ENCODE measurements at regions not wholly inside any gene's neighbourhood (a gene's known extent, or its start where the extent isn't known, plus 50 kb on each side); places are given as distances from the start of the nearest gene placed in this dataset.
"Not testable (repeated sequence)": the region's sequence is repeated elsewhere in the genome, so short reads cannot be mapped to it uniquely, and the experiment has no call there.

DNA sequence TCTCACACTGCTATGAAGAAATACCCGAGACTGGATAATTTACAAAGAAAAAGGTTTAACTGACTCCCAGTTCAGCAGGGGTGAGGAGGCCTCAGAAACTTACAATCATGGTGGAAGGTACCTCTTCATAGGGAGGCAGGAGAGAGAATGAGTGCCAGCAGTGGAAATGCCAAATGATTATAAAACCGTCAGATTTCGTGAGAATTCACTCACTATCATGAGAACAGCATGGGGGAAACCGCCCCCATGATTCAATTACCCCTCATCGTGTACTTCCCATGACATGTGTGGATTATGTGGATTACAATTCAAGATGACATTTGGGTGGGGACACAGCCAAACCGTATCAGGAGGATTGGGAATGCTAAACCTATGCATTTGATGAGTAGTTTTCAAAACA lies 380.3 kb upstream of the SPHKAP start:
- no peak for DNase-seq

DNA sequence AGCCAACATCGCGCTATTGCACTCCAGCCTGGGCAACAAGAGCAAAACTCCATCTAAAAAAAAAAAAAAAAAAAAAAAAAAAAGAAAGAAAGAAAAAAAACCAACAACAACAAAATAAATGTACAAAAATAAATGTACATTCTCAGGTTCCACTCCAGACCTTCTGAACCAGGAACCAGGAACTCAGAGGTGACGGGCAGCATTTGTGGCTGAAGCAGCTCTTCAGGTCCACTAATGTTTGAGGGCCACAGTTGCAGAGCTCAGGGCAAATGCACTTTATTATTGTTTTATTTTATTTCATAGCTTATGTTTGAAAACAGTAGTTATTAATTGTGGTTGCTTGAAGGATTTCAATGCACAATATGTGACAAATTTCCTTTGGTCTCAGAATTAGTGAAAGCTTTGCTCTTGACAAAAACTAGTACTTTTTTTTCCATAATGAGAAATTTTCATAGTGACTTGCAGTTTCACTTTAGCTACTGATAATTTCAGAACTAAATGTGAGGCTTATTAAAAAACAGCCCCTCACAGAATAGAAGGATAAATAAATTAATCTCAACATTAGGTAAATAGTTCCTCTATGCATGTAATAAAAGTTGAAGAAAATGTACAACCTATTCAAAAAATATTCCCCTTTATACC lies 378.4 kb upstream of the SPHKAP start:
- DNase-seq, result no peak

- no peak for DNase-seq
Observed at GRCh38 chr2:228556717-228557116, 375.2 kb upstream of the SPHKAP start.

DNA sequence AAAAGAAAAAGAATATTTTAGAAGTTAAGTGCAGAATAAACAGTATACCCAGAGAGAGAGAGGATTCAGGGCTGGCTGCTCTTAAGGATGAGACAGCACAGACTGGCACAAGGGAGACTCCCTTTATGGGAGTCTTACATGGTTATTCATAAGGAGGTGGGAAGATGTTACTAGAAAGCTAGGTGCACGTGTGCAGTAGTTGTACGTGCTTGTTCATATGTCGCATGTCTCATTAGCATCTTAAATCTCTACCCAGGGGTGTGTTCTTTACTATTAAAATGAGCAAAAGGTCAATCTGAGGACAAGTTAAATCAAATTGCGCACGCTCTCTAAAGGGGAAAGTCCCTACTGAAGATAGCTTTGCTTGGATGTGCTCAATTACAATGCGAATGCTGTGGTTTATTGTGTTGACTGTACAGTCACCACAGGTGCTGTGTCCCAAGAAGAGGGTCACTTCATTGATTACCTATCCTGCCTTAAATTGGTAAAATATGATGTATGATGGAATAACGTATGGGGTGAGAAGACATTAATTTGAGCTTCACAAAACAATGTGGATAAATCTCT lies 368.0 kb upstream of the SPHKAP start:
- DNase-seq, result no peak

DNA sequence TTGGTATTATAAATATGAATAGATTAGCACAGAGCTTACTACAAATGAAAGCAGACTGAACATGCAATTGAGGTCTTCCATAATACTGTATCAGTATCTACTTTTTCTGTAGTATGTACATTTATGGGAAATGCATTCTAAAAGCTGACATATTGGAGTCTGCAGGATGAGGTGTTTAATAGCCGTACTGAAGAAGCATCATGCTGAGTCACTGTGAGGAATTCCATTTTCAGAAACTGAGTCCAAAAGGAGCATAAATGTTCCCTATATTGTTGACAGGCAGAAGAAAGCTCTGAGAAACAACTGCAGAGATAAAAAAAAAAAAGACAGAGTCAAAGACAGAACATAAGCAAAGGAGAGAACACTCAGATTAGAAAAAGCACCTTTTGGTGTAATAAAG lies 366.7 kb upstream of the SPHKAP start:
- DNase-seq, result no peak

DNA sequence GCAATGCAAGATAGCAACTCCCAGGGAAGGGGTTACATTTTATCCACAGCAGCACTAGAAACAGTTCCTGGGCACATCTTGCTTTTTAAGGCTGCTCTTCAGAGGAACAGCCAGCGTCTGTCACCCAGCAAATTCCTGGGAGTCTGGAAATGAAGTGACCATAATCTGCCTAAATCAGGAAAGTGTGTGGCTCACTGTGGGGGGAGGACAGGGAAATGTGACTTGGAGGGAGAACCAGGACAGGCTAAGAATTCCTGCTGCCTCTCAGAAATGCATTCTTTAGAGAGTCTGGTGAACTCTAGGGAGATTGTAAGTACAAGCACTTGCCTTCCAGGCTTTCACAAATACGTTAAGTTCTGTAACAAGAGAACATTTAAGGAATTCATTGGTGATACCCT lies 364.3 kb upstream of the SPHKAP start:
- no peak for DNase-seq

DNA sequence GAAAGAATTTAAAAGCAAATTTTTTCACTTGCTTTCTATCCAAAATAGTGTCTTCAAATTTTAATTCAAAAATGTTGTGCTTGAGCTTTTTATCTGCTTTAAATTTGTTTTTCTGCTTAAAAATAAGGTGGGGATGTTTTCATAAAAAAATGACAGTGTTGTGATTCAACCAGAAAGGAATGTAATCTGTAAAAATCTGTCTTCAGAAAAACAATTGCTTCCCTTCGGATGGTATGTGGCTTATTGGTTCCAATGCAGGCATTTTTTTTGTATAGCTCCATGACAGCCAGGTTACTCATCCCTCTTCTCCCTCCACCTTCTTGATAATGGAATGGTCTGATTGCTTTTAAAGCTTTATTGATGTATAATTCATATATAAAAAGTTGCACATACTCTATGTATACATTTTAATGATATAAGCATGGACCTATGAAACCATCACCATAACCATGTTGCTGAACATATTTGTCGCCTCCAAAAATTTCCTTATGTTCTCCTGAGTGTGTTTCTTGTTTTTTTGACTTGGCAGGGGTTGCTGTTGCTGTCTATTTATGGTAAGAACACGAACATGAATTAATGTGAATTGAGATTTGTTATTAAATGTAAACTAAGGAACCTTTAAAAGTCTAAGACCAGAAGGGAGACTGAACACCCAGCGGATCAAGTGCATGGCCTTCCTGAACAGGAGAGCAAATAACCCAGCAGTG lies 363.7 kb upstream of the SPHKAP start:
- DNase-seq, result no peak

GRCh38 chr2:228543117-228543516 lies 361.6 kb upstream of the SPHKAP start:
- no peak for DNase-seq

GRCh38 chr2:228542277-228542676 lies 360.8 kb upstream of the SPHKAP start:
- DNase-seq, result no peak

DNA sequence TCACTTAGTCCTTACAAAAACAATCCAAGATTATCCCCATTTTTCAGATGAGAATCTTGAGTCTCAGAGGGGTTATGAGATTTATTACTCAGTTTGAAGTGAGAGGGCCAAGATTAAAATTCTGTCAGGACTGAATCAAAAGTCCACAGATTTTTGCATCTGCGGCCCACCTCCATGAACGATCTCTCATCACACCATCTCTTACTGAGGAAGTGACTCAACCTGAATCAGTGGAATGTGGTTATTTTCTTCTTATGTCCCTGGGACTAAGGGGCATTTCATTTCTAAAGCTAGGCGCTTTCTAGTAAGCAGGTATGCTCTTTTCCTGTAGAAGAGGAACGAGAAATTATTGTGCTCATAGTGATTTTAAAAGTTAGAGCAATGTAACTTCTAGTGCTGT lies 360.3 kb upstream of the SPHKAP start:
- no peak for DNase-seq

GRCh38 chr2:228540976-228541375 lies 359.5 kb upstream of the SPHKAP start:
- no peak for DNase-seq

- DNase-seq, result no peak
Observed at GRCh38 chr2:228535396-228535795, 353.9 kb upstream of the SPHKAP start.

DNA sequence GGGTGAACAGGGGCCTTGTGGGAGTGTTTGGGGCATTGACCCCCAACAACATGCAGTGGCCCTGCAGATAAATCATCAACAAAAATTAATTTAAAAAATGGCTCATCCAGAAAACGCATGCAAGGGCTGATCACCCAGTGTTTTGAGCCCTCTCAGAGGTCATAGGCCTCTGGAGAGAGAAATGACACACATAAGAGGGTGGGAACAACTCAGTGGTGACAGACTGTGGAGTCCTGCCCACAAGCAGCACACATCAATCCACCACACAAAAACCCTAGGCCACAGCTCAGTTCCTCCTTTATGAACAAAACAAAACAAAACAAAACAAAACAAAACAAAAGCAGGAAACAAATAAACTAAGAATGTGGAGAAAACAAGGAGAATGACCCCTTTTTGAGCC lies 351.7 kb upstream of the SPHKAP start:
- no peak for DNase-seq

GRCh38 chr2:228532233-228532632 lies 350.7 kb upstream of the SPHKAP start:
- DNase-seq, result no peak

DNA sequence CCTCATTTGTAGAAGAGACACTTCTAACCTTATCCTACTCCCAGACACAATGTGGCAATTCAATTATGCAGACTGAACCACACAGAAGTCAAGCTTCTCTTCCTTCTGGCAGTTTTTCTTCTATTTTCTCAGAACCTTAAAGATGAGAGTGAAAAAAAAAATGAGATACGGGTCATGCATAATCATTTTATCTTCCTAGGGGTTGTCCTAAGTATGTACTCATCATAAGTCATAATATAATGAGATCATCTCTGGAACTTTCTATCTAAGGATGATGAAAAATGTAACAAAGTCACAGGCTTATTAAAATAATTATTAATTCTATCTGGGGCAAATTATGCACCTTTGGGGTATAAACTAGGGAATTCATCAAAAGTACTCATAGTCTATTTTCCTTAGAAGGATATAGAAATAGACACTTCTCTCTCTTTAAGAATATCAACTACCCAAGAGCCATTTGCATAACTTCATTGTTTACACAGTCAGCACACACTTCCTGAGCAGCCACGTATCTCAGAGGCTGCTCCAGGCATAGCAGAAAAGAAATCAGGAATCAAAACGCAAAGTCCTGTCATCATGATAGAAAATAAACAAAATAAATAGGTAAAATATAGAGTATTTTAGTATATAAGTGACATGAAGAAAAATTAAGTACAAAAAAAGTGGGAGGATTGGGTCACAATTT lies 345.9 kb upstream of the SPHKAP start:
- no peak for DNase-seq

GRCh38 chr2:228526687-228527086 lies 345.2 kb upstream of the SPHKAP start:
- DNase-seq, result no peak

- no peak for DNase-seq
Observed at GRCh38 chr2:228522977-228523376, 341.5 kb upstream of the SPHKAP start.

DNA sequence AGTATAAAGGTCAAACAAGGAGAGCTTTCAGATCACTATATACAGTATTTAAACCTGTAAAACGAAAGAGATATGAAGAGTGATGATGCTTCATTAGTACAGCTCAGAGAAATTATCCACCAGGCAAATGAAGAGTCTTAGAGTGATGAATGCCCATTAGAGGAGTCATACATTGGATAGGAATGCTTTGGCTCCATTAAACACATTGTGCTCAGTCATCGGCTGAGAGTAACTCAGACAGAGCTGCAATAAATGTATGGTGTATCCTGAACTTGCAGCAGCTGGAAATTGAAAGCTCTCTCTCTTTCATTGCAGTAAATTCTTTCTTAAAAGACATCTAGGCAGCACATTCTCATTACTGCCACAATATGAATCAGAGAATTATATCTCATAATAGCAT lies 340.8 kb upstream of the SPHKAP start:
- no peak for DNase-seq

GRCh38 chr2:228519561-228519960 lies 338.1 kb upstream of the SPHKAP start:
- no peak for DNase-seq

GRCh38 chr2:228516019-228516418 lies 334.5 kb upstream of the SPHKAP start:
- no peak for DNase-seq

DNA sequence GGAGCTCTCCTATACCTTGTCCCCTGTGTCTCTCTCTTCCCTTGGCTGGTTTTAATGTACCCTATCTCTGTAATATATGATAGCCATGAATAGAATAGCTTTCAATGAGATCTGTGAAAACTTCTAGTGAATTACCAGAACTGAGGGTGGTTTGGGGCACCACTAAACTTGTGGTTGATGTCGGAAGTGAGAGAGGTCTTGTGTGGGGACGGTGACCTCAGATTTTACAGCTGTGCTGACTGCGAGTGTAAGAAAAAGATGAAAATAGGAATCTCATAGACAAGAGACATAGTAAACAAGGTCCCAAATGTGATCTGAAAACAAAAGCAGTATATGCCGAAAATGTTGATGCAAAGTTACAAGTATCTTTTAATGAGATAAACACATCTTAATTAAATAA lies 332.0 kb upstream of the SPHKAP start:
- not testable (repeated sequence) for DNase-seq

- DNase-seq, result no peak
Observed at GRCh38 chr2:228509021-228509420, 327.5 kb upstream of the SPHKAP start.

DNA sequence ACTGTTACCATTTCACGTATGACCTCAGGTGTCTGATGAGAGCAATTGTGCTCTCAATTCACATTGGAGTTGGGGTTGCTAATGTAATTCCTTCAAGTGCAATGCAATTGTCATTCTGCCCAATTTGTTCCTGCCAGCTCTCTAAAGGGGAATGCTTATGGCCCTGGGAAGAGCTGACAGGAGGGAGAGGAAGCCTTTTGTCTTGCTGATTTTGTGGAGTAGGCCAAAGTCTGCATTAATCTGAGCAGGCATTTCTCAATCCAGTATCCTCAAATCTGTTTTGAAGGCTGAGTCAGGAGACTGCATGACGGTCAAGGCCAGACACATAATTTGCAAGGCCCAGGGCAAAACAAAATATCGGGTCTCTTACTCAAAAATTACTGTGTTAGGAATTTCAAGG lies 326.4 kb upstream of the SPHKAP start:
- DNase-seq, result no peak

- DNase-seq, result no peak
Observed at GRCh38 chr2:228507231-228507824, 325.8 kb upstream of the SPHKAP start.

All from SHP77 treated with DMSO at 0.1 percent for 48 hours (cell line).